Testis (tissue), 2 donors: ENCODE measurements at regions not wholly inside any gene's neighbourhood (a gene's known extent, or its start where the extent isn't known, plus 50 kb on each side); places are given as distances from the start of the nearest gene placed in this dataset.

ENCODE experiments used
- CTCF ChIP-seq, 3 experiments: fragments of 450-650 bp in 2 of 3; fragments of 200-600 bp in 1 of 3; sonication (generic) in 1 of 3; IDR thresholded peaks; one replicate each; pipeline ENCODE4 v1.5.1; 2016 to 2019; ENCODE audit warnings: antibody characterized with exemption in 3 of 3, mild to moderate bottlenecking in 2 of 3, moderate library complexity in 1 of 3
- POLR2A ChIP-seq: fragments of 450-650 bp; IDR thresholded peaks from one replicate; pipeline ENCODE4 v1.6.1; 2017; ENCODE audit warnings: antibody characterized with exemption, mild to moderate bottlenecking, moderate library complexity

DNA sequence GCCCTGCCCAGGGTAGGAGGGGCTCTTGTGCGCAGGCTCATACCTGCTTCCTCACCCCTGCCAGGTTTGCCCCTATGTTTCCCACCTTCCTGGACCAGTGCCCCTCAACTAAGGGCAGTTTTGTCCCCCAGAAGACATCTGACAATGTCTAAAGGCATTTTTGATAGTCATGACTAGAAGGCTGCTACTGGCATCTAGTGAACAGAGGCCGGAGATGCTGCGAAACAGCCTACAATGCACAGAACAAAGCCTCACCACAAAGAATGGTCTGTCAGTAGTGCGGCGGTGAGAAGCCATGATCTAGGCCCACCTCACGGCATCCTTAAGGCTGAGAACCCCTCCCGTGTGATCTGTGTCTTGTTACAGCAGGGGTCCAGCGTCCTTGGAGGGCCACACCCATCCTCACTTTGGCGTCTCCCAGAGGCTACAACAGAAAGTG lies 96.0 kb downstream of the TMEM17 start:
- TF ChIP-seq CTCF (IDR thresholded peaks at IDR 0.05) (no peak), POLR2A (no peak)
